SW480 (cell line): ENCODE measurements at regions not wholly inside any gene's neighbourhood (a gene's known extent, or its start where the extent isn't known, plus 50 kb on each side); places are given as distances from the start of the nearest gene placed in this dataset.

Experiments
- DNase-seq: peaks from one replicate; pipeline ENCODE4 v3.0.0-alpha.2; 2016; ENCODE audit warnings: low spot score

- peak; percentile 28 for DNase-seq
Measured at GRCh38 chr3:99114565-99115291, 213.2 kb upstream of the DCBLD2 start.

- DNase-seq: no peak
Measured at GRCh38 chr3:99111235-99111634, 209.7 kb upstream of the DCBLD2 start.

DNA sequence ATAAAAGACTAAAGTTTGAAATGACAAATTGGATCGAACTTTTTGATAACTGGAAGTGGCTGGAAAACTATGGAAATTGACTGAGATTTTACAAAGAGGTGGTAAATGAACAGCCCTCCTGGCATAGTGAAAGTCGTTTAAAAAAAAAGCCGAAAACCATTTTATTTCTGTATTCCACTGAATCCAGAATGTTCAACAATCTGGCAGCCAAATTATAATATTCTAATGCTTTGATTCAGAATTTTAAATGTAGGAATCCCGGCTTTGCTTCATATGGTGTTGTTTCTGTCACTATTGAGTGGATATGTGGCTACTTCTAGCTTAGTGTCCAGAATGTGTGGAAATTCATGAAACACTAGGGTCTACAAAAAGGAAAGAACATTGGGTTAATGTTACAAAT is 208.9 kb upstream of the DCBLD2 start:
- DNase-seq: no peak

GRCh38 chr3:99108508-99108907 is 207.0 kb upstream of the DCBLD2 start:
- DNase-seq: no peak

DNA sequence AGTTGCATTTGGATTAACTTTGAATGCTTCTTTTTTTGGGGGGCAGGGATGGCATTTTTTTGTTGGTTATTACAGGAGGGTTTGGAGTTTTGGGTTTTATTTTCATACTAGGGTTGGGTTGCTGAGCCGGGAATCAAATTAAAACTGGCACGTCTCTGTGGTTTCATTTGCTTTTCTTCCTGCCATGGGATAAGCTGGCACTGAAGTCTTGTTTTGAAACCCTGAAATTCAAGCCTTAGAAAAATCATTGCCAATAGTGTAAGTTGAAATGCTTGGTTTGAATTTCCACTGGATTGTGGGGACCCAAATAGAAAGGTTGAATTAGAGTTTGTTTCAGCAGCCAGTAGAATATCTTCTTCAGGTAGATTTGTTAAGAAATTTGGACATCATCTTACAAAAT is 193.1 kb upstream of the DCBLD2 start:
- no peak for DNase-seq

GRCh38 chr3:99087277-99087676 is 185.8 kb upstream of the DCBLD2 start:
- no peak for DNase-seq

DNA sequence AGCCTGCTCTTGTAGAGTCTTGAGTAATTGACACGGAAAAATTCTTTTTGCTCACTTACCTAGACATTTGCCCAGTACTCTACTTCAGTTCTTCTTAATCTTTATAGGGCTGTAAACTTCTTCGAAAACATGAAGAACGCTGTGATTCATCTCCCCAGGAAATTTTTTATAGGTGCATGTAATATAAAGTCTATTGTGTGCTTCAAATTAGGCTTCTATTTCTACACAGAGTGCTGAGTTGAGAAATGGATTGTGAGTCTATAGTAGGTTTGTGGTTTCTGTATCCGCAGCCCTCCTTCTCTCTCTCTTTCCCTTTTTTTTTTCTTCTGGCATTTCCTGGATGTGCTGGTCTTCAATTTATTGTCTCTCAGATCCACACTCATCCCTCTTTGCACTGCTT is 183.3 kb upstream of the DCBLD2 start:
- DNase-seq: no peak

- DNase-seq: no peak
Measured at GRCh38 chr3:99084156-99084555, 182.7 kb upstream of the DCBLD2 start.

DNA sequence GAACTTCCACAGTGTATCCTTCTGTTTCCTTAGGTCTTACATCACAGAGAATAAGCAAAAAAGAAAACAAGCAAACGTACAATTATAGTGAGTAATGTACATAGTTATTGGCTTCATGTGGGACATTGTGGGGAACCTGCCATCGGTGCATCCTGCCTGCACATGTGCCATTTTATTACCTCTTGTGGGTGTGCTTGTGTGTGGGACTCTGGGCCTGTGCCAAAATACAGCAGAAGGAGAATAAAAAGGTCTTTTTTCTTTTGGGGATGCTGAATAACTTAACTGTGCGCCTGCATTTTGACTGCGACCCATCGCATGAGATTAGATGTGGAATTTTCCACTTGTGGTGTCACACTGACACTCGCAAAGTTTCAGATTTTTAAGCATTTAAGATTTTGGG is 169.6 kb upstream of the DCBLD2 start:
- DNase-seq: no peak

DNA sequence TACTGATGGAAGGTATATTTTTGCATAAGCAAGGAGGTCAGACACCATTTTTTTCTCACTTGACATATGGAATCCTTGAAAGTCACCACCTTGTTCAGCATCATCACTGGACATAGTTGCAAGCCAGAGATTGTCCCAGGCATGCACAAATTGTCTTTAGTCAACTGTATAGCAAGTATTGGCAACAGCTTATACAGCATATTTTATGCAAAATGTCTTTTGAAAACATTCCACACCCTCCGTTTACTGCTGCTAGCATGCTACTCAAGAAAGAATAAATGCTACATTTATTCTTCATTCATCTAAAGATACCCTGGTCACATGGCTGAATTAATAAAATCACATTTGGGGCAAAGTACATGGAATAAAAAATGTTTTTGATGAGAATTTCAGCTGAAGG is 168.5 kb upstream of the DCBLD2 start:
- DNase-seq: no peak

DNA sequence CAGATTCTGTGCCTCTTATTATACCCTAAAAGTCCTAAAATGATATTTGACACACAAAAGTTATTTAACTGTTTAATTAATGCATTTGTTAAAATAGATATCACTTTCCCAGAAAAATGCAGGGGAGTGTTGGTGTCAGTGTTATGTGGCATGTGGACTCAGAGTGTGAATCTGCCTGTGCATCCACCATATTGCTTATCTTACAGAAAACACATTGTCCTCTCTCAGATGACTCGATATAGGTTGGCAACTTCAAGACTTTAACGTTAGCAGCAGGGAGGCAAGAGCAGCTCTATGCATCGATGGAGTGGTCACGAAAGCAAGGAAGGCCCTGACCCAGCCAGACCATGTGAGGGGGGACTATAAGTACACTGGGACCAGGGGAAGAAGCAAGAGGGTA is 165.4 kb upstream of the DCBLD2 start:
- no peak for DNase-seq

- no peak for DNase-seq
Measured at GRCh38 chr3:99049164-99049563, 147.7 kb upstream of the DCBLD2 start.

GRCh38 chr3:99041747-99042146 is 140.3 kb upstream of the DCBLD2 start:
- DNase-seq: no peak

DNA sequence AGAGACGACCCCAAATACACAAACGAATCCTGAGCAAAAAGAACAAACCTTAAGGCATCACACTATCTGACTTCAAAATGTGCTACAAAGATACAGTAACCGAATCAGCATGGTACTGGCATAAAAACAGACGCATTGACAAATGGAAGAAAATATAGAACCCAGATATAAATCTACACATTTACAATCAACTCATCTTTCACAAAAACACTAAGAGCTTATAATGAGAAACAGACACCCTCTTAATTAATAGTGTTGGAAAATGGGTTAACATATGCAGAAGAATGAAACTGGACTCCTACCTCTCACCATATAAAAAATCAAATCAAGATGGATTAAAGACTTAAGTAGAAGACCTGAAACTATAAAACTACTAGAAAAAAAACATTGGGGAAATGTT is 130.3 kb upstream of the DCBLD2 start:
- DNase-seq: no peak

DNA sequence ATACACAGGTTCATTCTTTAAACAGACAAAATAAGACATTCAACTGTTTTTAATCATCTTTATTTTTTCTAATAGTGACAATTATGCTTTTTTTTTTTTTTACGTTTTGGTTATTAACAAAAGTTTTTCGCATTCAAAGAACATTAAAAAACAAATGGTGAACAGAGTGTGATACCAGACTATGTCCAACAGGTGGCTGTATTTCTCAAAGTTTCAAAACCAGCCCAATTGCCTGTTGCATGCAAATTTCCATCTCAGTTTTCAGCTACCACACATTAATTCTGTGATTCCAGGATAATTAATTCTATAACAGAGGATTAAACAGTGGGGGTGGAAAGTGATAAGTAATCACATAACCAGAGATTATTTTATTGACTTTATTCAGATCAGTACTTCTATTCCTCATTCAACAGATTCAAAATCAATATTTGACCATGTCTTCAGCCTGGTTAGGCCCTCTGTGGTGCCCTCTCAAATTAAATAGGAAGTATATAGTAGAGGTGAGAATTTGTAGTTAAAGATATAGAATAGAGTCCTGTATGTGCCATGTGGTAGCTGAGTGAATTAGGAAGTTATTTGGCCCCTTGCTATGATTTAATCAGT is 122.2 kb upstream of the DCBLD2 start:
- DNase-seq: peak; percentile 34

DNA sequence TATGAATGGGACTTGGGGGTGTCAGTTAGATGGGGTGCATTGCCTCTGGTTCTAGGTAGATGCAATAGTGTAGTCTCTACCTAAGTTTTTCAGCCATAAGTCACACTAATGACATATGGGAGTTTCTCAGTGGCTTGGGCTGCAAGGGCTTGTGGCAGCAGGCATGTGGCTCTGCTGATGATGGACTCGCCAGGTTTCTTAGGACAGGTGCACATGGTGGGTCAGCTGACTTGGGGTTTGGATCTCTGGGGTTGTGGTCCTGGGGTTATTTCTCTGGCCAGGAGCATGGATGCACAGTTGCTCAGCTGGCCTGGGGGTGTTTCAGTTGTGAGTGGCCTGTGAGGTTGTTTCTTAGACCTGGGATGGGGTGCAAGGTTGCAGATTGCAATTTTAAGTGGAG is 120.0 kb upstream of the DCBLD2 start:
- no peak for DNase-seq

GRCh38 chr3:99016452-99016851 is 115.0 kb upstream of the DCBLD2 start:
- DNase-seq: no peak

DNA sequence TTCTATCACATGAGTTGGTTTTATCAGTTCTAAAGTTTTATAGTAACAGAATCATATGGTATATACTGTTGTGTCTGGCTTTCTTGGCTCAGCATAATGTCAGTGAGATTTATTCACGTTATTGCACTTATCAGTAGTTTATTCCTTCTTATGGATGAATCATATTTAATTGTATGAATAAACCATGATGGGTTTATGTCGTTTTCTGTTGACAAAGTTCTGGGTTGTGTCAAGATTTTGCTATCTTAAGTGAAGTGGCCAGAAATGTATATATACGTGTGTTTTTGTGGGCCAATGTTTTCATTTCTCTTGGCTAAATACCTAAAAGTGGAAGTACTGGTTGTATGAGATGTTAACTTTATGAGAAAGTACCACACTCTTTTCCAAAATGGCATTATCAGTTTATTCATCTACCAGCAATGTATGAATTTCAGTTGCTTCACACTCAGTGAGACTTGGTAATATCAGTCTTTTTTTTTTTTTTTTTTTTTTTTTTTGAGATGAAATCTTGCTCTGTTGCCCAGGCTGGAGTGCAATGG is 112.4 kb upstream of the DCBLD2 start:
- no peak for DNase-seq

DNA sequence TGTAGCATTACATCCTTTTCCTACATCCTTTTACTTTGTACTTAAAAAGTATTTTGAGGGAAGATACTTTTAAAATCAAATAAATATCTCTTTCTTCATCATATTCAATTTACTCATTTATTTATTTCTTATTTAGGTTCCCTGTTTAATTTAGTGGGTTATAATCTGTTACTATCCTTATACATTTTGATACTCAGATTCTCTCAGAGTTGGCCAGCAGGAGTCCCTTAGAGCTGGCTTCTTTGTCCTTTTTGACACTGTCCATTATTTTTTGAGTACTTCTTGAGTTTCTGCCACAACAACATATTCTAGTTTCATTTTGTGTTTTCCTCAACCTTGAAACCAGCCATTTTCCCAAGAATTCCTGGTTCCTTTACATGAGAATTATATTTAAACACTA is 111.6 kb upstream of the DCBLD2 start:
- no peak for DNase-seq

DNA sequence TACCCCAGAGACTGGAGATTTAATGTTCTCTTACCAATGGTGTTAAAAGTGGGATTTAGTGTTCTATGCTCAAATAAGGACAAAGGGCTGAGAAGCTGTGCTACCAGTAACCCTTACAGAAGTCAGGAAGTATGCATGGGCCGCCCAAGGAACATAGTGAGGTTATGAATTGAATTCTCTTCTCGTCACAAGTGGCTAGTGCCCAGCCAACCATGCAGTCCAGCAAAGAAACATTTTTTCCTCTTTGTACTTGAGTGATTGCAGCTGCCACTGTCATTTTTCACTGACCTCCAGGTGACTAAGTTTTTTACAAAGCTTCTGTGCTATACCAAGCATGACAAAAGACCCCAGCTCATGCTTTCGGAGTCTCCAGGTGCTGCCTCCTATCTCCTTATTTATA is 110.6 kb upstream of the DCBLD2 start:
- no peak for DNase-seq

GRCh38 chr3:99009851-99010250 is 108.4 kb upstream of the DCBLD2 start:
- no peak for DNase-seq

DNA sequence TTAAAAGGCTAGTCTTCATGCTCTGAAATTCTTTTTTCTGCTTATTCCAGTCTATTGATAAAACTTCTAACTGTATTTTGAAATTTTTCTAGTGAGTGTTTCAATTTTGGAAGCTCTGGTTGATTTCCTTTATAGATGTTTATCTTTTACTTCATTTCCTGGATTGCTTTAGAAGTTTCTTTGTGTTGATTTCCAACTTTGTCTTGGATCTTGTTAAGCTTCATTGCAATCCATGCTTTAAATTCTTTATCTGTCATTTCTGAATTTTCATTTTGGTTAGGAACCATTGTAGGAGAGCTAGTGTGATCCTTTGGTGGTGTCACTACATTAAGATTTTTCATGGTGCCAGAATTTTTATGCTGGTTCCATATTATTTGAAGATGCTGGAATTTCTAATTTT is 105.2 kb upstream of the DCBLD2 start:
- no peak for DNase-seq

GRCh38 chr3:98999675-99000074 is 98.2 kb upstream of the DCBLD2 start:
- DNase-seq: no peak
